ENCODE measurements at regions not wholly inside any gene's neighbourhood (a gene's known extent, or its start where the extent isn't known, plus 50 kb on each side); places are given as distances from the start of the nearest gene placed in this dataset.

- no peak for TF ChIP-seq CREB1 (IDR thresholded peaks at IDR 0.05)
These were observed 2114.6 kb upstream of the PIK3C3 start (continued) for GRCh38 chr18:39840406-39840805.

- FAIRE-seq: no peak
- CTCF ChIA-PET (ENCODE audit: partially characterized antibody): interaction anchor here (0.7 to 0.8 kb wide), 2 partner anchors 209 to 353 kb away, joined by 3 read pairs; no protein-coding TSS in a partner anchor
- no peak overlapping the region for H3K9ac ChIP-seq (replicated peaks in 1 of 4; ENCODE audit: extremely low read depth in 1 of 4, low read depth in 3 of 4, low read length in 3 of 4)
These were observed 2115.3 kb upstream of the PIK3C3 start for GRCh38 chr18:39839782-39840181.

More at GRCh38 chr18:39839782-39840181, 2115.3 kb upstream of the PIK3C3 start:
- DNase-seq (ENCODE audit: low read depth in 1 of 2, low spot score in 2 of 2): no peak
- H3K56ac ChIP-seq (replicated peaks; ENCODE audit: insufficient read length, low read depth, low read length): no peak overlapping the region
- POLR2A ChIA-PET (ENCODE audit: partially characterized antibody): no interaction called here
- peaks cover 0 to 8% (median 0%) of the 10 kb centered on the region in 4 experiments; a peak in 3 of 7 replicates for H3K27me3 ChIP-seq (replicated peaks in 1 of 4; ENCODE audit: control insufficient read depth in 3 of 4, extremely low read depth in 1 of 4, insufficient read depth in 3 of 4, low read length in 3 of 4)
- peaks cover 2 to 12% (median 7%) of the 10 kb centered on the region in 4 experiments; a peak in 6 of 7 replicates for H3K4me1 ChIP-seq (replicated peaks in 1 of 4; ENCODE audit: control insufficient read depth in 3 of 4, insufficient read depth in 4 of 4, low read length in 3 of 4)
- H3K27ac ChIP-seq (ENCODE audit: low read depth, low read length): no peak overlapping the region
- H2BK5ac ChIP-seq (ENCODE audit: low read depth, low read length): no peak overlapping the region
- no peaks in the 10 kb centered on the region for H3K79me2 ChIP-seq (ENCODE audit: control insufficient read depth in 1 of 2, insufficient read depth in 2 of 2, low read length in 2 of 2)
- H4K91ac ChIP-seq (replicated peaks; ENCODE audit: insufficient read length, low read length): no peak overlapping the region
- H2BK15ac ChIP-seq (ENCODE audit: low read length): no peak overlapping the region
- H2BK120ac ChIP-seq (replicated peaks; ENCODE audit: low read depth, low read length): no peak overlapping the region
- H4K20me1 ChIP-seq (replicated peaks in 1 of 2; ENCODE audit: control insufficient read depth in 1 of 2, insufficient read depth in 2 of 2, low read length in 2 of 2): no peaks in the 10 kb centered on the region
- no peaks in the 10 kb centered on the region for H3K9me3 ChIP-seq (ENCODE audit: insufficient read depth in 2 of 2, low read depth in 1 of 2, low read length in 1 of 2)
- no peak overlapping the region for H2AK5ac ChIP-seq (ENCODE audit: low read depth, low read length)
- no peak overlapping the region for H3K18ac ChIP-seq (ENCODE audit: extremely low read depth, low read length)
- no peak overlapping the region for H3K14ac ChIP-seq (ENCODE audit: insufficient read length)
- H2BK20ac ChIP-seq (ENCODE audit: low read length): no peak overlapping the region
- peaks cover 6% of the 10 kb centered on the region; the same call in 1 of the 2 replicates for H3K23me2 ChIP-seq (ENCODE audit: low read depth, low read length)
- H3K4ac ChIP-seq (replicated peaks; ENCODE audit: insufficient read length, low read depth, low read length): no peak overlapping the region
- no peak overlapping the region for H3K4me2 ChIP-seq (ENCODE audit: insufficient read depth in 1 of 2, low read depth in 2 of 2, low read length in 2 of 2)
- no peak overlapping the region for H3K23ac ChIP-seq (ENCODE audit: insufficient read length)
- TF ChIP-seq BCL11A (IDR thresholded peaks at IDR 0.05; ENCODE audit: low read depth in 2 of 2, low read length in 2 of 2) (no peak), PHF8 (conservative IDR thresholded peaks at IDR 0.05; ENCODE audit: low read depth, low read length) (no peak), JUND (IDR thresholded peaks at IDR 0.05; ENCODE audit: low read length) (no peak), CTBP2 (IDR thresholded peaks at IDR 0.05; ENCODE audit: borderline replicate concordance, insufficient read depth, insufficient read length, low read length) (no peak), CHD1 (IDR thresholded peaks at IDR 0.05; ENCODE audit: low read depth, low read length) (no peak)
- H4K8ac ChIP-seq (ENCODE audit: extremely low read depth, insufficient read depth, low read length): no peak overlapping the region
- H4K5ac ChIP-seq (ENCODE audit: insufficient read length, low read depth, low read length): no peak overlapping the region
- no peak overlapping the region for H2AFZ ChIP-seq (ENCODE audit: low read length)
- H3K4me3 ChIP-seq (ENCODE audit: extremely low read depth in 1 of 4, insufficient read depth in 2 of 4, low read depth in 3 of 4, low read length in 4 of 4): no peak overlapping the region
- H3K36me3 ChIP-seq (ENCODE audit: control insufficient read depth in 2 of 4, insufficient read depth in 4 of 4, low read length in 3 of 4): no peaks in the 10 kb centered on the region
- H3K79me1 ChIP-seq (ENCODE audit: low read depth, low read length): no peaks in the 10 kb centered on the region
- 97% methylated on average over 4 of the region's 4 CpGs; no CpG with 5 or more reads in 1 of the 2 experiments for WGBS, 2 experiments (ENCODE audit: extremely low coverage in 1 of 2, insufficient coverage in 1 of 2, insufficient read length in 1 of 2, insufficient replicate concordance in 2 of 2, low coverage in 1 of 2, low lambda C conversion rate in 2 of 2, missing lambda C conversion rate in 1 of 2)
- H2BK12ac ChIP-seq (ENCODE audit: low read depth, low read length): no peak overlapping the region

Measured in H1 (cell line).